HG02970 (cell line): ENCODE measurements at regions not wholly inside any gene's neighbourhood (a gene's known extent, or its start where the extent isn't known, plus 50 kb on each side); places are given as distances from the start of the nearest gene placed in this dataset.
"Not testable (repeated sequence)": the region's sequence is repeated elsewhere in the genome, so short reads cannot be mapped to it uniquely, and the experiment has no call there.

Experiments used
- ATAC-seq: cut with Tn5 transposase; IDR thresholded peaks from one replicate; pipeline ENCODE4 v1.9.1; 2021; ENCODE audit warnings: mild to moderate bottlenecking, moderate library complexity, moderate number of reproducible peaks; ENCODE audit not compliant: unreplicated experiment, low FRiP score

- ATAC-seq, result no peak
These were observed 166.6 kb downstream of the DKK2 start for GRCh38 chr4:106869551-106869950.

- no peak for ATAC-seq
These were observed 167.6 kb downstream of the DKK2 start for GRCh38 chr4:106868381-106869035.

- no peak for ATAC-seq
These were observed 171.9 kb downstream of the DKK2 start for GRCh38 chr4:106864231-106864630.

DNA sequence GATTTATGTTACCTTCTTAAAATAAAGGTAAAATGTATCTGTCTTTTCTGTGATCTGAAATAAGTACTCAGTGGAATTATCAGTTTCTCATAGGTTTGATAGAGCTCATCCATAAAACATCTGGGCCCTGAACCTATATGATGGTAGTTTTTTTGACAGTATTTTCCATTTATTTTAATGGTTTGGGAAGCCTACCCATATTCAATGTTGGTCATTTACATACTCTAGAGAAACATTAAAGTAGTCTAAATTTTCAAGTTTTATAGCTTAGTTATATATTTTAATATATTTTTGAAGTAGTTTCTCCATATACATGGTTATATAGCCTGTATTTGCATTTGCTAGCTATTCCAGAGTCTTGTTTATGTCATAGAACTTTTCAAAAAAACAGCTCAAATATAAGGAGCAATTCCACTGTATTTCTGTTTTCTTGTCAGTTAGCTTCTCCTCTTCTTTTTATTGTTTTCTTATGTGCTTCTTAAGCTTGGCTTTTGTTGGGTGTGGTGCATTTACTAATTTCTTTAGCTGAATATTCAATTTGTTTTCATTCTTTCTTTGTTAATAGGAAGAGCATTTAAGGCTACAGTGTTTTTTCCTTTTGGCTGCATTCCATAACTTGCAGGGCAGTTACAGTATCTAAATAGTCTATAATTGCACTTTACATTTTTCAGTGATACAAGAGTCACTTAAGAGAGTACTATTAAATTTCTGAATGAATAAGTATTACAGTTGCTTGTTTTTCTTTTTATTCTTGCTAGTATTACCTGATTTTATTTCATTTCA, 181.4 kb downstream of the DKK2 start:
- no peak for ATAC-seq

DNA sequence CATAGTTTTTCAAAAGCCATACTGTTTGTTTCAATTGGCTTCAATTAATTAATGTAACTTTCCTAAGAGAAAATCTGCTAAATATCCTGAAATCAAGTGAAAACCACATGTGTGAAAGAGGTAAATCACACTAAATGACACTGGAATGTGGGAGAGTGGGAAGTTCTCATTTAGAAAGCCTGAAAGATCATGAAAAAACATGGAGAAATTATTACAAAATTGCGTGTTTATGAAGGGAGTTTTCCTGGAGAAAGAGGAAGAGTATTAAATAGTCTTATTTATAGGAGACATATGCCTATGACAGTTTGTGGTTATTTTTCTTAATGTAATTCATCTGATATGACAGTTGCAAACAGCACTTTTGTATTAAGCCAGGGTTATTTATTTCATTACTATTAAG, 183.7 kb downstream of the DKK2 start:
- no peak for ATAC-seq

DNA sequence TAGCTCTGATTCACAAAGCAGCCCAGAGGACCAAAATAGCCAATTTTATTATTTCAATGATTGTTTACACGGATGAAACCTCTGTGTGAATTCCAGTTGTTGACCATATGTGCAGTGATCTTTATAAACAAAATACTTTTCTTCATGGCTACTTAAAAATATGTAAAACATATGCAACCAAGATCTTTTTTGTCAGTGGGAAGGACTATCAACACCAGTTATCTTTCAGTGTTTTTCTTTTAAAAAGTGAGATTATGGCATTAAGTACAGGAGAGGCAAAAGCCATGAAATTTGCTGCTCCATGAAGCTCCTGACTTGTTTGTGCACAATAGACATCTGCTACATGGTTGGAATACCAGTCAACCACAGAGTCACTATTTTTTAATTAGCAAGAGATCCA, 184.4 kb downstream of the DKK2 start:
- ATAC-seq, result no peak

DNA sequence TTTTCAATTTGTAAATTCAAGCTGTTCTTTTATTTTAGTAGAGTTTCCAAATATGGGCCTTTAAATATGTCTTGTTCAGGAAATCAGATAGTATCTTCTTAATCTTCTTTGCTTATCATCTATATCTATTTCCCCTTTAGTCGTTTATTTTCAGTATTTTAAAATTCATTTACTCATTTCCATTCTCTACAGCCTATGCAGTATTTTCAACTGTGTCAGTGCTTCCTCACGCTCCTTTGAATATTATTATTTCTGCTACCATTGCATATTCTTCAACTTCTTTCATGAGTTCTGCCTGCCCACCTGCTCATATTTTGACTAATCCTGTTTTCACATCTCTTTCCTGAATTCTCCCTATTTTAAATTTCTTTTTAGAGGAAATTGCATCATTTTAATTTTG, 185.4 kb downstream of the DKK2 start:
- ATAC-seq, result no peak

DNA sequence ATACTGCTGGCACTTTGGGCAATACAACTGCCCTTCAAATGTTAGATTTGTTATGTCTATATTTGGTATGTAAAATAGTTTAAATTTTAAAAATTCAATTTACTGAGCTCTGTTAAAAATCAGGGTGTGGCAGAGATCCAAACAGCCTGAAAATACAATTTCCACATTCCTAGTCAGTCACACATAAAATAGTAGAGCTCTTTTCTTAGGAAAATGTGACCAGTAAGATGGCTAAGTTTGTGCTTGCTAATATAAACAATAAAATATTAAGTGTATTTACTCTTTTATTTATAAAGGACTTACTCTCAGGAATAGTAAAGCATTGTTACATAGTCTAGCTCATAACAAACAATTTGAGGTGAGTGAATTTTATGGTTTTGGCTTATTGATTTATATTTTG, 200.2 kb downstream of the DKK2 start:
- ATAC-seq, result no peak

- no peak for ATAC-seq
These were observed 205.2 kb downstream of the DKK2 start for GRCh38 chr4:106830879-106831278.

- ATAC-seq, result no peak
These were observed 217.3 kb downstream of the DKK2 start for GRCh38 chr4:106818764-106819163.

DNA sequence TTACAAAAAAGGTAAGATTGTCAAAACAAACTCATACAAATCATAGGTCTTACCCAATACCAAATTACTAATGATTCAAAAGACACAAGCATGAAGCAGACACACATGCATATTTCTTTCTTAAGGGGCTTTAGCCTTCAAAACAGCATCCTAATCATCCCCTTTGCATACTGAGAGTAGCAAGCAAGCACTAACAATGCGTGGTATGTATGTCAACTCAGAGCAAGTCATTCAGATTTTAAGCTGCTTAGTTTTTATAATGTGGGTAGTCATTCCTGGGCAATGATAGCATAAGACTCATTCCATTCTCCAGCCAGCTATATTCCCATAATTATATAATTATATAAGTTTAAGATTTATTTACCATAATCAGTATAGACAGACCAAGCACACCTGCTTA, 219.6 kb downstream of the DKK2 start:
- no peak for ATAC-seq

- ATAC-seq, result no peak
These were observed 226.0 kb downstream of the DKK2 start for GRCh38 chr4:106810122-106810521.

- no peak for ATAC-seq
These were observed 227.0 kb downstream of the DKK2 start for GRCh38 chr4:106809076-106809475.

GRCh38 chr4:106806158-106806797, 229.8 kb downstream of the DKK2 start:
- ATAC-seq, result no peak

GRCh38 chr4:106803083-106803482, 233.0 kb downstream of the DKK2 start:
- ATAC-seq, result no peak

DNA sequence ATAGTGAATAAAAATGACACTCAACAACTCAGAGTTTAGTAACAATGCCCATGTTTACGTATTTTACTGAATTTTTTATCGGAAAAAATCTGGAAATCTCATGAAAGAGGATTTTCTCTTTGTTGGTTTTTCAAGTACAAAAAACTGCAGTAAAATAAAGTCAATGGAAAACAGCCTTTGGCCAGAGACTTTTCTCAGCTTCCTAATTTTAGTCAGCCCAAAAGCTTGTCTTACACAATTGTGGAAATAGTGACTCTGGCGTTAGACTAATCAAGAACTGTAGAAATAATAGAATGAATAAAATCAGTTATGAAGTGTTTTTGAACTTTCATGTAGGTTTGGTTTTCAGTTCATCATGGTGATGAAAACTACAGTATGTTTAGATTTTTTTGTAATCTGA, 234.7 kb downstream of the DKK2 start:
- no peak for ATAC-seq

- no peak for ATAC-seq
These were observed 239.2 kb downstream of the DKK2 start for GRCh38 chr4:106796876-106797275.

- no peak for ATAC-seq
These were observed 240.8 kb downstream of the DKK2 start for GRCh38 chr4:106795326-106795725.

GRCh38 chr4:106793933-106794332, 242.2 kb downstream of the DKK2 start:
- ATAC-seq, result no peak

DNA sequence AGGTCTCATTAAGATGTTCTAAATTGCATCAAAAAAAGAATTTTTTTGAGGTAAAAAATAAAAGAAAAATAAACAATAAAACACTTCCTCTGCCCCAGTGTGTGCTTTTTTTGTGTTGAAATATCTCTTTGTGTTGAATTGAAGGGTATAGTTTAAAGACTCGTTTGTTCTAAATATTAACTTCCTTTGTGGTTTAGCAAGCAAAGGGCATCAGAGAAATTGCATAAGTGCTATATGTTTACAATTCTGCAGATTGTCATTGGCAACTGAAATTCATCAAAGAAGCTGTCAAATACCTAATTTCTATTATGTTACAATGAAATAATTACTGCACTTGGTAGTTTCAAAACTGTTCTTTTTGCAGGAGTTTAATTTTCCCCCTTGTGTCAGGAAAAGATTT, 260.5 kb downstream of the DKK2 start:
- ATAC-seq, result no peak

DNA sequence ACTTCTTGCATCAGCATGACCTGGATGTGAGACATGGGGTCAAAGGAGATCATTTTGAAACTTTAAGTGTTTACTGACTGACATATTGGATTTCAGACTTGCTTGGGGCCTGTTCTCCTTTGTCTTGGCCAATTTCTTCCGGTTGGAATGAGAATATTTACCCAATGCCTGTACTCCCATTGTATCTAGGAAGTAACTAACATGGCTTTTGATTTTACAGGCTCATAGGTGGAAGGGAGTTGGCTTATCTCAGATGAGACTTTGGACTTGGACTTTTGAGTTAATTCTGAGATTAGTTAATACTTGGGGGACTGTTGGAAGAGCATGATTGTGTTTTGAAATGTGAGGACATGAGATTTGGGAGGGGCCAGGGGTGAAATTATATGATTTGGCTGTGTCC, 262.1 kb downstream of the DKK2 start:
- ATAC-seq, result not testable (repeated sequence)
